Activated CD8-positive, alpha-beta T cell treated with anti-CD3 and anti-CD28 coated beads, Interleukin-2, amount 10 ng/mL, durations not matched to agents 7 days and 5 days (primary cell): ENCODE measurements at regions not wholly inside any gene's neighbourhood (a gene's known extent, or its start where the extent isn't known, plus 50 kb on each side); places are given as distances from the start of the nearest gene placed in this dataset.

Experiments
- ATAC-seq: fragments of 150-1000 bp; cut with Tn5 transposase; one replicate; pipeline ENCODE4 v1.10.0; 2021; ENCODE audit warnings: moderate library complexity
- CTCF ChIA-PET: fragments of 350-600 bp; sonication (Branson Sonifier 250); formaldehyde crosslinking; loops from one replicate; lab custom pipeline; 2021; ENCODE audit warnings: antibody characterized with exemption; lab: Charles Lee
- POLR2A ChIA-PET: fragments of 350-600 bp; sonication (Branson Sonifier 250); formaldehyde crosslinking; loops from one replicate; lab custom pipeline; 2021; ENCODE audit warnings: antibody characterized with exemption; lab: Charles Lee
- DNase-seq: peaks from one replicate; pipeline ENCODE4 v3.0.0-alpha.2; 2020
- H3K27ac Mint-ChIP-seq: one replicate; pipeline ENCODE4 v1.8.0; 2021; ENCODE audit warnings: mild to moderate bottlenecking, mixed read lengths
- H3K27me3 Mint-ChIP-seq: one replicate; pipeline ENCODE4 v1.8.0; 2021; ENCODE audit warnings: low read depth, mixed read lengths
- H3K36me3 Mint-ChIP-seq: one replicate; pipeline ENCODE4 v1.8.0; 2021; ENCODE audit warnings: low read depth, mixed read lengths
- H3K4me1 Mint-ChIP-seq: one replicate; pipeline ENCODE4 v1.8.0; 2021; ENCODE audit warnings: low read depth, mixed read lengths
- H3K4me3 Mint-ChIP-seq: one replicate; pipeline ENCODE4 v1.8.0; 2021; ENCODE audit warnings: mild to moderate bottlenecking, mixed read lengths
- H3K9me3 Mint-ChIP-seq: one replicate; pipeline ENCODE4 v1.8.0; 2022; ENCODE audit warnings: mixed read lengths; ENCODE audit not compliant: insufficient read depth

DNA sequence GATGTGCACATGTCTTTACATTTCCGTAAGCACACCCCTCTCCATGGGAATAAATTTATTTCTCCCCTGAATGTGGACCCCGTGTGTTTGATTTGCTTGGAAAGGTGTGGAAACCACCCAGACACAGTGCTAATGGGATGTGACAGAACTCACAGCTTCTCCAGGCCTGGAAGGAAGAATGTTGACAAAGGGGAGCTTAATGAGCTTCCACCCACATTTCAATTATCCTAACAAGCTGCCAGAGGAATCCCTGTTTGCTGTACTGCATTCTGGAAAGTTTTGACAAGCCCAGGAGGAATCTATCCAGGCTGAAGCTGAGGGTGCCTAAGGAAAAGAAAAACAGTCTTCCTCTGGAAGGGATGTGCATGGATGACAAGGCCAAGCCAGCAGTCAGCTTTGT, 51.2 kb upstream of the CCDC60 start:
- H3K4me3 Mint-ChIP-seq: no peak overlapping the region
- CTCF ChIA-PET: no interaction called here
- no peaks in the 10 kb centered on the region for H3K9me3 Mint-ChIP-seq
- H3K4me1 Mint-ChIP-seq: no peaks in the 10 kb centered on the region
- no peak for DNase-seq
- no peaks in the 10 kb centered on the region for H3K27me3 Mint-ChIP-seq
- no peak for ATAC-seq
- POLR2A ChIA-PET: no interaction called here
- no peak overlapping the region for H3K27ac Mint-ChIP-seq
- no peaks in the 10 kb centered on the region for H3K36me3 Mint-ChIP-seq
